ENCODE measurements at regions not wholly inside any gene's neighbourhood (a gene's known extent, or its start where the extent isn't known, plus 50 kb on each side); places are given as distances from the start of the nearest gene placed in this dataset.

- Histone ChIP-seq H3K27me3 (ENCODE audit: control insufficient read depth, low read length) (no peaks in the 10 kb centered on the region), H4K20me1 (ENCODE audit: control insufficient read depth, insufficient read depth, low read depth, low read length) (no peaks in the 10 kb centered on the region), H3K79me2 (ENCODE audit: control insufficient read depth, low read length) (no peaks in the 10 kb centered on the region), H3K9me2 (replicated peaks; ENCODE audit: control insufficient read depth, low read length) (0 out of 2 replicates have a peak, but pooled peaks cover 2% of the 10 kb centered on the region), H3F3A (ENCODE audit: control insufficient read depth, insufficient read depth) (no peaks in the 10 kb centered on the region), H3K27ac (ENCODE audit: low read depth, low read length) (no peak overlapping the region), H3K4me3 (ENCODE audit: low read length) (no peak overlapping the region), H3K4me2 (ENCODE audit: low read length) (no peak overlapping the region), H3K9me3 (ENCODE audit: control insufficient read depth, insufficient read depth, low read length) (no peaks in the 10 kb centered on the region), H3K4me1 (ENCODE audit: control insufficient read depth, low read length) (no peaks in the 10 kb centered on the region), H3K36me3 (ENCODE audit: control insufficient read depth, low read length) (no peaks in the 10 kb centered on the region)
- TF ChIP-seq CTCF (IDR thresholded peaks at IDR 0.05; ENCODE audit: low read depth, low read length, poor library complexity, severe bottlenecking) (no peak), EZH2phosphoT487 (IDR thresholded peaks at IDR 0.05; ENCODE audit: borderline replicate concordance, low read length) (no peak)
These were observed 696.7 kb downstream of the SQOR start for GRCh38 chr15:46331546-46331945.

GRCh38 chr15:46343196-46343935, 708.5 kb downstream of the SQOR start:
- Histone ChIP-seq H3K9me2 (replicated peaks; ENCODE audit: control insufficient read depth, low read length) (no peaks in the 10 kb centered on the region), H3K27me3 (ENCODE audit: control insufficient read depth, low read length) (no peaks in the 10 kb centered on the region), H3K27ac (ENCODE audit: low read depth, low read length) (no peak overlapping the region)

DNA sequence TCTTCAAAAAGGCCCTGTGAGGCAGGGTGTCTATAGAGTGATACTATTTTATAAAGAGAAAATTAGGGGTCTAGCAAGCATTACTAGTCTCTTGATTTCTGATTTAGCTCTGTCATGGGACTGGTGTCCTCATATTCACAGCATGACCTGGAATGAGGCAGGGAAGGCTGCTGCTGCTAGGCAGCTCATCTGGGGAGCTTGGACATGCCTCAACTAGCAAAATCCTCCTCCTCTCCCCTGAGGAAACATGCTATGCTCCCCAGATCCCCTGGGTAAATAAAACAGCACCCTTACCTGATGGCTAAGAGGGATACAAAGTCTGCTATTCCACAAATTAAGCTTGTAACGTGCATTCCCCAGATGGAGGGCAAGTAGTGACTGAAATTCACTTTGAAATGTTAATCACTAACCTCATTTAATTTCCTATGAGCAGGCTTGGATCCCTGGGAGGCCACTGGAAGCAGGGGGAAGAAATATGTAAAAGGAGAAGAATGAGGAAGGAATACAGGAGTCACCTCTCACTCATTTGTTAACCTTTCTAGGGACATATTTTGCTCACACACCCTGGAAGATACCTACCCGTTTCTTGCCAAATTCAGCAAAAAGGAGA, 709.4 kb downstream of the SQOR start:
- Histone ChIP-seq H4K20me1 (ENCODE audit: control insufficient read depth, insufficient read depth, low read depth, low read length) (no peaks in the 10 kb centered on the region), H3K36me3 (ENCODE audit: control insufficient read depth, low read length) (no peaks in the 10 kb centered on the region), H3K9me2 (replicated peaks; ENCODE audit: control insufficient read depth, low read length) (no peaks in the 10 kb centered on the region), H3K27ac (ENCODE audit: low read depth, low read length) (no peak overlapping the region), H3K4me1 (ENCODE audit: control insufficient read depth, low read length) (no peaks in the 10 kb centered on the region), H3K9me3 (ENCODE audit: control insufficient read depth, insufficient read depth, low read length) (no peaks in the 10 kb centered on the region), H3K4me3 (ENCODE audit: low read length) (no peak overlapping the region), H3K4me2 (ENCODE audit: low read length) (no peak overlapping the region), H3K79me2 (ENCODE audit: control insufficient read depth, low read length) (no peaks in the 10 kb centered on the region), H3K27me3 (ENCODE audit: control insufficient read depth, low read length) (no peaks in the 10 kb centered on the region), H3F3A (ENCODE audit: control insufficient read depth, insufficient read depth) (no peaks in the 10 kb centered on the region)
- no peak for TF ChIP-seq EZH2phosphoT487 (IDR thresholded peaks at IDR 0.05; ENCODE audit: borderline replicate concordance, low read length)
- TF ChIP-seq CTCF (IDR thresholded peaks at IDR 0.05; ENCODE audit: low read depth, low read length, poor library complexity, severe bottlenecking) = no peak

More at GRCh38 chr15:46343196-46343935, 708.5 kb downstream of the SQOR start:
- Histone ChIP-seq H3K4me3 (ENCODE audit: low read length) (no peak overlapping the region), H3K36me3 (ENCODE audit: control insufficient read depth, low read length) (no peaks in the 10 kb centered on the region), H3K4me2 (ENCODE audit: low read length) (no peak overlapping the region), H4K20me1 (ENCODE audit: control insufficient read depth, insufficient read depth, low read depth, low read length) (no peaks in the 10 kb centered on the region), H3K4me1 (ENCODE audit: control insufficient read depth, low read length) (no peaks in the 10 kb centered on the region), H3F3A (ENCODE audit: control insufficient read depth, insufficient read depth) (no peaks in the 10 kb centered on the region), H3K79me2 (ENCODE audit: control insufficient read depth, low read length) (no peaks in the 10 kb centered on the region), H3K9me3 (ENCODE audit: control insufficient read depth, insufficient read depth, low read length) (no peaks in the 10 kb centered on the region)
- TF ChIP-seq CTCF (IDR thresholded peaks at IDR 0.05; ENCODE audit: low read depth, low read length, poor library complexity, severe bottlenecking) (no peak), EZH2phosphoT487 (IDR thresholded peaks at IDR 0.05; ENCODE audit: borderline replicate concordance, low read length) (no peak)
